ENCODE measurements at regions not wholly inside any gene's neighbourhood (a gene's known extent, or its start where the extent isn't known, plus 50 kb on each side); places are given as distances from the start of the nearest gene placed in this dataset.

DNA sequence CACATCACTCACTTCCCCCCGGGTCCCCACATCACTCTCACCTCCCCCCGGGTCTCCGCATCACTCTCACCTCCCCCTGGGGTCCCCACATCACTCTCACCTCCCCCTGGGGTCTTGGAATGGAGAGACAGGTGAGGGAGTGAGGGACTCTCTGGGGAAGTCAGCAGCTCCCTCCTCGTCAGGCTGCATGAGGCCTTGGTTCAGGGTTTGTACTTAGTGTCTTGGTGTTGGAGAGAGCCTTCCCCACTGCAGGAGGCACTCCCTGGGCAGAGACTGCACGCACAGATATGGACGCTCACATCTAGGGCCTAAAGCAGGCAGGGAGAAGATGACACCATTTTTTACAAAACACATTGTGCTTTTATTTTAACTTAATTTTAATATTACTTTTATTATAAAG is 56.5 kb upstream of the IRX4 start:
- CTCF ChIA-PET = no interaction called here
- intact Hi-C loops (cut with micrococcal nuclease) = no loop called here

More for the DNA sequence above, 56.5 kb upstream of the IRX4 start:
- no peaks in the 10 kb centered on the region for H3K36me3 ChIP-seq (ENCODE audit: control insufficient read depth in 2 of 2, extremely low read depth in 1 of 2, insufficient read depth in 2 of 2, low read length in 2 of 2)
- no peak overlapping the region for H3K4me3 ChIP-seq (replicated peaks in 1 of 3; ENCODE audit: insufficient read depth in 1 of 3, low read depth in 1 of 3, low read length in 3 of 3)
- H2AFZ ChIP-seq (ENCODE audit: low read depth, low read length) = no peak overlapping the region
- no peak overlapping the region for H3K27ac ChIP-seq (ENCODE audit: insufficient read depth, low read depth, low read length)
- TF ChIP-seq JUN (IDR thresholded peaks at IDR 0.05; ENCODE audit: borderline replicate concordance, insufficient read depth, insufficient read length, low read depth) (no peak), FOS (IDR thresholded peaks at IDR 0.05; ENCODE audit: borderline replicate concordance, insufficient read depth, low read length) (no peak), POLR2A (IDR thresholded peaks at IDR 0.05; ENCODE audit: low read depth, low read length) (no peak), EZH2 (IDR thresholded peaks at IDR 0.05; ENCODE audit: borderline replicate concordance, low read depth, low read length, severe bottlenecking) (no peak), MYC (IDR thresholded peaks at IDR 0.05; ENCODE audit: low read depth, low read length) (no peak), POLR2AphosphoS5 (IDR thresholded peaks at IDR 0.05; ENCODE audit: insufficient read depth, low read depth, low read length) (no peak), GATA2 (IDR thresholded peaks at IDR 0.05; ENCODE audit: insufficient read depth, insufficient read length, low read depth, low read length) (no peak)
- TF ChIP-seq, protein P1, sequence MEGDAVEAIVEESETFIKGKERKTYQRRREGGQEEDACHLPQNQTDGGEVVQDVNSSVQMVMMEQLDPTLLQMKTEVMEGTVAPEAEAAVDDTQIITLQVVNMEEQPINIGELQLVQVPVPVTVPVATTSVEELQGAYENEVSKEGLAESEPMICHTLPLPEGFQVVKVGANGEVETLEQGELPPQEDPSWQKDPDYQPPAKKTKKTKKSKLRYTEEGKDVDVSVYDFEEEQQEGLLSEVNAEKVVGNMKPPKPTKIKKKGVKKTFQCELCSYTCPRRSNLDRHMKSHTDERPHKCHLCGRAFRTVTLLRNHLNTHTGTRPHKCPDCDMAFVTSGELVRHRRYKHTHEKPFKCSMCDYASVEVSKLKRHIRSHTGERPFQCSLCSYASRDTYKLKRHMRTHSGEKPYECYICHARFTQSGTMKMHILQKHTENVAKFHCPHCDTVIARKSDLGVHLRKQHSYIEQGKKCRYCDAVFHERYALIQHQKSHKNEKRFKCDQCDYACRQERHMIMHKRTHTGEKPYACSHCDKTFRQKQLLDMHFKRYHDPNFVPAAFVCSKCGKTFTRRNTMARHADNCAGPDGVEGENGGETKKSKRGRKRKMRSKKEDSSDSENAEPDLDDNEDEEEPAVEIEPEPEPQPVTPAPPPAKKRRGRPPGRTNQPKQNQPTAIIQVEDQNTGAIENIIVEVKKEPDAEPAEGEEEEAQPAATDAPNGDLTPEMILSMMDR (IDR thresholded peaks at IDR 0.05; ENCODE audit: extremely low read depth in 1 of 2, insufficient read depth in 1 of 2, low read depth in 1 of 2, low read length in 2 of 2) = no peak
- TF ChIP-seq, protein P2, sequence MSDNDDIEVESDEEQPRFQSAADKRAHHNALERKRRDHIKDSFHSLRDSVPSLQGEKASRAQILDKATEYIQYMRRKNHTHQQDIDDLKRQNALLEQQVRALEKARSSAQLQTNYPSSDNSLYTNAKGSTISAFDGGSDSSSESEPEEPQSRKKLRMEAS (IDR thresholded peaks at IDR 0.05; ENCODE audit: insufficient read depth, insufficient read length) = no peak
- H3K27me3 ChIP-seq (ENCODE audit: control insufficient read depth in 2 of 2, insufficient read depth in 2 of 2, low read length in 2 of 2) = no peaks in the 10 kb centered on the region
- POLR2A ChIA-PET = no interaction called here
- dilution Hi-C loops (cut with MboI; ENCODE audit: extremely low pct_ligation_motif_present, low sequenced_read_pairs) = no loop called here
- no peaks in the 10 kb centered on the region for H3K4me1 ChIP-seq (ENCODE audit: control insufficient read depth, extremely low read depth, insufficient read depth, low read length)
- H3K79me2 ChIP-seq (ENCODE audit: control insufficient read depth, insufficient read depth, low read length) = no peaks in the 10 kb centered on the region
- no peak for DNase-seq (ENCODE audit: low read depth, low spot score)
- no TSS peak for BruUV-seq (replicated peaks)
- no peak for FAIRE-seq
- H4K20me1 ChIP-seq (replicated peaks; ENCODE audit: control insufficient read depth, extremely low read depth, insufficient read depth, low read length) = no peaks in the 10 kb centered on the region
- H3K9me3 ChIP-seq (replicated peaks; ENCODE audit: control insufficient read depth, insufficient read depth, low read length) = no peaks in the 10 kb centered on the region
- H3K9ac ChIP-seq (replicated peaks; ENCODE audit: extremely low read depth, insufficient read depth, low read length) = no peak overlapping the region
- H3K4me2 ChIP-seq (ENCODE audit: insufficient read depth, low read length) = no peak overlapping the region
- H3K9me1 ChIP-seq (replicated peaks; ENCODE audit: control insufficient read depth, extremely low read depth, insufficient read depth, low read length) = no peaks in the 10 kb centered on the region

Data from endothelial cell of umbilical vein (primary cell).